NB4 (cell line): ENCODE measurements at regions not wholly inside any gene's neighbourhood (a gene's known extent, or its start where the extent isn't known, plus 50 kb on each side); places are given as distances from the start of the nearest gene placed in this dataset.

Source experiments
- CTCF ChIP-seq: IDR thresholded peaks from one replicate; pipeline ENCODE4 v1.5.1; 2012; ENCODE audit warnings: low read depth, low read length
- MAX ChIP-seq: IDR thresholded peaks from 2 replicates; pipeline ENCODE4 v1.6.1; 2011; ENCODE audit warnings: low read depth, low read length
- POLR2A ChIP-seq: IDR thresholded peaks from 2 replicates; pipeline ENCODE4 v1.6.1; 2011; ENCODE audit warnings: mild to moderate bottlenecking; ENCODE audit not compliant: insufficient read length; ENCODE audit errors: extremely low read depth

DNA sequence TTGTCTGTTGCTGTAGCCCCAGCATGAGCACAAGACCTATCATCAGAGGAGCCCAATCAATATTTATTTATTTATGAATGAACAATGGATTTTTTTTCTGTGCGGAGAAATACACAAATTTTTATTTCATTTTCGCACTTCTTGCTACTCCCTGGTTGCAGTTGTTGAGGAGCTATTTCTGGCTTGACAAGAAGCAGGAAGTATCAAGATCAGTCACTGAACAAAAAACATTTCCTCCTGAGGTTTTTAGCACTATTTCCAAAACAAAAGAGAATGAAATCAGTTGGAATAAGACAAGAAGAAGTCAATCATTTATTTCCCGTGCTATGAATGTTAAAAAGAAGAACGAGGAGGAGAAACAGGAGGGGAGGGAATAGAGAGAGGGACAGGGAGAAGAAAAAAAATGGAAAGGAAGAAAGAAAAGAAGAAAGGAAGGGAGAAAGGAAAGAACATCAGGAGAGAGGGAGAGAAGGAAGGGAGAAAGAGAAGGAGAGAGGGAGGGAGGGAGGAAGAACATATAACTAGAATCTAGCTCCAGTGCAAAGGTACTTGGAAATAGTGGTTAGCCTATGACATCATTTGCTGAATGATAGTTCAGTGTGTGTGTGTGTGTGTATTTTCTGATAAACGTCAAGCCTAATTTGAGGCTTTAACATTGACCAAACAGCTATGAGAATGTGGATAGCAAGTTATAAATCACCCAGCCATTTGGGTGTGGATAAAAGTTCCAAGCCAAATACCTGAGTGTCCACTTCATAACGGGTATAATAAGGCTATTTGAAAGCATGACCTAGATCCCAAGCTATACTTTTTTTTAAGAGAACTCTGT is 586.0 kb downstream of the EBF1 start:
- TF ChIP-seq MAX, result no peak
- no peak for TF ChIP-seq CTCF
- no peak for TF ChIP-seq POLR2A
